ENCODE measurements at regions not wholly inside any gene's neighbourhood (a gene's known extent, or its start where the extent isn't known, plus 50 kb on each side); places are given as distances from the start of the nearest gene placed in this dataset.
A peak's percentile ranks its signal among the peaks of the same experiment; 100 is the strongest.
"Not testable (repeated sequence)": the region's sequence is repeated elsewhere in the genome, so short reads cannot be mapped to it uniquely, and the experiment has no call there.

DNA sequence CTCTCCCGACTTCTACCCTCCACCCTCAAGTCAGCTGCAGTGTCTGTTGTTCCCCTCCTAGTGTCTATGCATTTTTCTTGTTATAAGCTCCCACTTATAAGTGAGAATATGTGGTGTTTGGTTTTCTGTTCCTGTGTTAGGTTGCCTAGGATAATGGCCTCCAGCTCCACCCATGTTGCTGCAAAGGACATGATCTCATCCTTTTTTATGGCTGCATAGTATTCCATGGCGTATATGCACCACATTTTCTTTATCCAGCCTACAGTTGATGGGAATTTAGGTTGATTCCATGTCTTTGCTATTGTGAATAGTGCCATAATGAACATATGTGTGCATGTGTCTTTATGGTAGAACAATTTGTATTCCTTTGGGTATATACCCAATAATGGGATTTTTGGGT is 80.7 kb downstream of the SPTSSA start:
- H3K36me3 ChIP-seq (ENCODE audit: control insufficient read depth, insufficient read depth, low read length); DNase-seq (ENCODE audit: low read depth in 2 of 2); H3K4me3 ChIP-seq (replicated peaks in 1 of 4; ENCODE audit: control extremely low read depth in 1 of 4, insufficient read depth in 1 of 4, low read depth in 3 of 4, low read length in 4 of 4); H2AFZ ChIP-seq (ENCODE audit: low read length); H3K27me3 ChIP-seq (ENCODE audit: control insufficient read depth, insufficient read depth, low read length); H4K20me1 ChIP-seq (ENCODE audit: control insufficient read depth, extremely low read depth, insufficient read depth, low read length); H3K4me2 ChIP-seq (ENCODE audit: extremely low read depth, insufficient read depth, low read length); H3K4me1 ChIP-seq (ENCODE audit: control insufficient read depth, extremely low read depth, insufficient read depth, low read length); H3K9ac ChIP-seq (ENCODE audit: insufficient read depth, low read length); H3K79me2 ChIP-seq (ENCODE audit: control insufficient read depth, insufficient read depth, low read length); H3K9me3 ChIP-seq (ENCODE audit: control insufficient read depth, insufficient read depth, low read depth, low read length); H3K27ac ChIP-seq (ENCODE audit: insufficient read depth, low read length): not testable (repeated sequence)

DNA sequence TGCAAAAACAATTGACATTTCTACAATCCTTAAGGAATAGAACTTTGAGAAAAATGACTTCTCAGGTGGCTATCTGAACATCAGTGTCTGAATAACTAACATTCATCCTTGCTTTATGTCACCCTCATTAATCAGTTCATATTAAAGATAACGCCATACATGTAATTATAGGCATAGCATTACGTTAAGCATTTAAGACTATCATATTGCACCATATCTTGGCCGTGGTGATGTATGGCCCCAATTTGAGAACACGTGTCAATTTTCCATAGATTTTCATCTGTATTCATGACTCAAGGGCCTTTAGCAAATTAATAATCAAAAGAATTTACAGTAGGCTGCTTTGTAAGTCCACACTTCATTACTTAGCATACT is 81.6 kb downstream of the SPTSSA start:
- Histone ChIP-seq H3K79me2 (ENCODE audit: control insufficient read depth, insufficient read depth, low read length) (no peaks in the 10 kb centered on the region), H2AFZ (ENCODE audit: low read length) (no peak overlapping the region), H3K4me1 (ENCODE audit: control insufficient read depth, extremely low read depth, insufficient read depth, low read length) (no peaks in the 10 kb centered on the region), H3K4me3 (replicated peaks in 1 of 4; ENCODE audit: control extremely low read depth in 1 of 4, insufficient read depth in 1 of 4, low read depth in 3 of 4, low read length in 4 of 4) (no peak overlapping the region), H3K27ac (ENCODE audit: insufficient read depth, low read length) (no peak overlapping the region), H3K9ac (ENCODE audit: insufficient read depth, low read length) (no peak overlapping the region), H3K9me3 (ENCODE audit: control insufficient read depth, insufficient read depth, low read depth, low read length) (no peaks in the 10 kb centered on the region), H4K20me1 (ENCODE audit: control insufficient read depth, extremely low read depth, insufficient read depth, low read length) (no peaks in the 10 kb centered on the region), H3K4me2 (ENCODE audit: extremely low read depth, insufficient read depth, low read length) (no peak overlapping the region), H3K36me3 (ENCODE audit: control insufficient read depth, insufficient read depth, low read length) (no peaks in the 10 kb centered on the region), H3K27me3 (ENCODE audit: control insufficient read depth, insufficient read depth, low read length) (no peaks in the 10 kb centered on the region)
- no peak for DNase-seq (ENCODE audit: low read depth in 2 of 2)
- no peak for TF ChIP-seq CTCF (conservative IDR thresholded peaks at IDR 0.05 in 1 of 2, IDR thresholded peaks at IDR 0.05 in 1 of 2; ENCODE audit: low read depth in 1 of 2, low read length in 2 of 2)
- TF ChIP-seq EZH2 (IDR thresholded peaks at IDR 0.05; ENCODE audit: low read length, missing control alignments): no peak

DNA sequence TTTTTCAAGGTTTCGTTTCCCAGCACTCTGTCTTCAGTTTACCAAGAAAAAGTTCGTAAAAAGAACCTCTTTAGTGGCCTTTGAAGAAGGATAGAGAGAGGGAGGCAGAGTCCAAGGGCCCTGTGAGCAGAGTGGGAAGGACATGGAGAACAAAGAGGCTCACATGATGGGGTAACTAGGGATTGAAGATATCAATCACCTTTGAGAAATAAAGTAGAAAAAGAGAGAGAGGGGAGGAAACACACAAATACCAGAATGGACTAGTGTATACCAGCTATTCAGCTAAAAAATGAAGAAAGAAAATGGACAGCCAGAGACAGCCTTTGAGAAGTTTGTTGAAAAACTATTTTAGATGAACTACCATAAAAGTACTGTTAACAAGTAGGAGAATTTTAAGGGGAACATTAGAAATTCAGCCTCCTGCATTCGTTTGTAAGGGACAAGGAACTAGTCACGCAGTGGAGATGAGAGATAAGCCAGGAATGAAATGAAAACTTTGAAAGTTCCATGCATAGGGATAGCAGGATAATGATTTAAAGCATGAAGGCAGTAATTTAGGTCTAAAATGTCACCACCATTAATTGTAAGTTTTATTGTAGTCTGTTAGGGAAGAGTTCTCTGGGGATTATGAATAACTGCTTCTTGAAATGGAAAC is 82.1 kb downstream of the SPTSSA start:
- H3K4me1 ChIP-seq (ENCODE audit: control insufficient read depth, extremely low read depth, insufficient read depth, low read length): no peaks in the 10 kb centered on the region
- H3K4me3 ChIP-seq (replicated peaks in 1 of 4; ENCODE audit: control extremely low read depth in 1 of 4, insufficient read depth in 1 of 4, low read depth in 3 of 4, low read length in 4 of 4): no peak overlapping the region
- no peaks in the 10 kb centered on the region for H3K27me3 ChIP-seq (ENCODE audit: control insufficient read depth, insufficient read depth, low read length)
- TF ChIP-seq CTCF (conservative IDR thresholded peaks at IDR 0.05 in 1 of 2, IDR thresholded peaks at IDR 0.05 in 1 of 2; ENCODE audit: low read depth in 1 of 2, low read length in 2 of 2) (no peak), EZH2 (IDR thresholded peaks at IDR 0.05; ENCODE audit: low read length, missing control alignments) (no peak)
- no peak overlapping the region for H3K27ac ChIP-seq (ENCODE audit: insufficient read depth, low read length)
- DNase-seq (ENCODE audit: low read depth in 2 of 2): peak in 1 of 2 donors; percentile 17
- no peak overlapping the region for H3K4me2 ChIP-seq (ENCODE audit: extremely low read depth, insufficient read depth, low read length)
- no peaks in the 10 kb centered on the region for H4K20me1 ChIP-seq (ENCODE audit: control insufficient read depth, extremely low read depth, insufficient read depth, low read length)
- no peaks in the 10 kb centered on the region for H3K9me3 ChIP-seq (ENCODE audit: control insufficient read depth, insufficient read depth, low read depth, low read length)
- H3K36me3 ChIP-seq (ENCODE audit: control insufficient read depth, insufficient read depth, low read length): no peaks in the 10 kb centered on the region
- H3K9ac ChIP-seq (ENCODE audit: insufficient read depth, low read length): no peak overlapping the region
- no peaks in the 10 kb centered on the region for H3K79me2 ChIP-seq (ENCODE audit: control insufficient read depth, insufficient read depth, low read length)
- H2AFZ ChIP-seq (ENCODE audit: low read length): no peak overlapping the region
